Psoas muscle (tissue), 7 donors: ENCODE measurements at regions not wholly inside any gene's neighbourhood (a gene's known extent, or its start where the extent isn't known, plus 50 kb on each side); places are given as distances from the start of the nearest gene placed in this dataset.

ENCODE experiments used
- ATAC-seq, 4 donors: fragments of 200-7000 bp; cut with Tn5 transposase; one replicate each; pipeline ENCODE4 v1.9.1; 2020; ENCODE audit warnings: moderate library complexity in 3 of 4, mild to moderate bottlenecking in 2 of 4
- DNase-seq, 2 donors: peaks; one replicate each; pipeline ENCODE4 v3.0.0-alpha.2; 2020
- H3K27ac ChIP-seq: fragments of 200-600 bp; one replicate; pipeline ENCODE4 v1.8.0; 2022
- H3K27me3 ChIP-seq, 3 donors: fragments of 200-600 bp in 1 of 3; one replicate each; pipeline versions ENCODE4 v1.6.1 to v1.8.0; 2013 to 2022; ENCODE audit warnings: low read length in 2 of 3, mild to moderate bottlenecking in 2 of 3, moderate library complexity in 1 of 3; ENCODE audit not compliant: insufficient read depth in 3 of 3
- H3K36me3 ChIP-seq, 2 donors: fragments of 200-600 bp in 1 of 2; one replicate each; pipeline versions ENCODE4 v1.6.1 to v1.8.0; 2013 to 2022; ENCODE audit warnings: low read depth in 1 of 2, mild to moderate bottlenecking in 1 of 2, moderate library complexity in 1 of 2; ENCODE audit not compliant: insufficient read depth in 1 of 2
- H3K4me1 ChIP-seq: fragments of 200-600 bp; one replicate; pipeline ENCODE4 v1.8.0; 2022
- H3K4me3 ChIP-seq: fragments of 200-600 bp; one replicate; pipeline ENCODE4 v1.8.0; 2022; ENCODE audit warnings: mild to moderate bottlenecking
- H3K9me3 ChIP-seq: fragments of 200-600 bp; one replicate; pipeline ENCODE4 v1.8.0; 2022
- WGBS, 3 donors: extraction: QIAGEN DNeasy Blood & Tissue Kit; methylation state at CpG; one replicate each; pipeline versions ENCODE4 v1.1.6 to v1.1.7; 2013; 5-methylcytosine and 5-hydroxymethylcytosine counted together
- intact Hi-C, 2 donors: fragments of 100-400 bp; cut with DNase I; formaldehyde crosslinking; loops; one replicate each; pipeline versions ENCODE4 v1.11.0 to v1.14.2; 2022
- TF ChIP-seq, protein P1 (sequence below): fragments of 200-600 bp; IDR thresholded peaks from one replicate; pipeline ENCODE4 v1.8.0; 2022; ENCODE audit warnings: antibody characterized with exemption
- donor health status: healthy with polysubstance abuse.
- donor health status: DM: no; HTN: no; CAD: no; lungs with moderate emphysema.
- donor health status: Bipolar disorder and iron deficiency.
- donor health status: healthy.
- donor health status: DM: yes; HTN: yes; CAD: no.
- donor health status: DM: no; HTN: no; CAD: no.
- donor health status: DM: yes; HTN: yes; CAD: no.

DNA sequence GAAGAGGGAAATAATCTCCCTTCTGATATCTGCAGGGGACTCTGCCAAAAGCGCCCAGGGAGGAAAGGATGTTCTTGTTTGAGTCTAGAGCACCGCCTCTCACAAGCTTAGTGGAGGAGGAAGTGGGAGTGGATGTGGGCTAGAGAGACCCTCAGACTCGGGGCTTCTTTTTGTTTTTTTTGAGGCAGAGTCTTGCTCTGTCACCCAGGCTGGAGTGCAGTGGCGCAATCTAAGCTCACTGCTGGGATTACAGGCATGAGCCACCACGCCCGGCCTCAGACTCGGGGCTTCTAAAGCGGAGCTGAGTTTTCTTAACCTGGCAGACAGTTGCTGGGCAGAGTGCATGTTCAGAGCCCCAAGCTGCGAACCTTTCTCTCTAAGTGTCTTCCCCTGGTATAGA is 310.8 kb downstream of the BMP7 start:
- DNase-seq: no peak
- WGBS, 3 donors: 45 to 49% (median 46%) methylated on average over 9 of the region's 9 CpGs

GRCh38 chr20:56956534-56956933 is 309.9 kb downstream of the BMP7 start:
- WGBS, 3 donors: 81 to 87% (median 82%) methylated on average over 7 of the region's 7 CpGs
- ATAC-seq (no peak), DNase-seq (no peak)
- no peak overlapping the region for H3K4me3 ChIP-seq
- TF ChIP-seq, protein P1, sequence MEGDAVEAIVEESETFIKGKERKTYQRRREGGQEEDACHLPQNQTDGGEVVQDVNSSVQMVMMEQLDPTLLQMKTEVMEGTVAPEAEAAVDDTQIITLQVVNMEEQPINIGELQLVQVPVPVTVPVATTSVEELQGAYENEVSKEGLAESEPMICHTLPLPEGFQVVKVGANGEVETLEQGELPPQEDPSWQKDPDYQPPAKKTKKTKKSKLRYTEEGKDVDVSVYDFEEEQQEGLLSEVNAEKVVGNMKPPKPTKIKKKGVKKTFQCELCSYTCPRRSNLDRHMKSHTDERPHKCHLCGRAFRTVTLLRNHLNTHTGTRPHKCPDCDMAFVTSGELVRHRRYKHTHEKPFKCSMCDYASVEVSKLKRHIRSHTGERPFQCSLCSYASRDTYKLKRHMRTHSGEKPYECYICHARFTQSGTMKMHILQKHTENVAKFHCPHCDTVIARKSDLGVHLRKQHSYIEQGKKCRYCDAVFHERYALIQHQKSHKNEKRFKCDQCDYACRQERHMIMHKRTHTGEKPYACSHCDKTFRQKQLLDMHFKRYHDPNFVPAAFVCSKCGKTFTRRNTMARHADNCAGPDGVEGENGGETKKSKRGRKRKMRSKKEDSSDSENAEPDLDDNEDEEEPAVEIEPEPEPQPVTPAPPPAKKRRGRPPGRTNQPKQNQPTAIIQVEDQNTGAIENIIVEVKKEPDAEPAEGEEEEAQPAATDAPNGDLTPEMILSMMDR: no peak
- no peaks in the 10 kb centered on the region for H3K9me3 ChIP-seq
- H3K4me1 ChIP-seq: no peaks in the 10 kb centered on the region
- no peaks in the 10 kb centered on the region for H3K36me3 ChIP-seq
- peaks cover 0 to 35% (median 2%) of the 10 kb centered on the region in 3 donors for H3K27me3 ChIP-seq
- no peak overlapping the region for H3K27ac ChIP-seq
- intact Hi-C loops: no loop called here

More for the DNA sequence above, 310.8 kb downstream of the BMP7 start:
- no peaks in the 10 kb centered on the region for H3K36me3 ChIP-seq
- peaks cover 0 to 35% (median 2%) of the 10 kb centered on the region in 3 donors for H3K27me3 ChIP-seq
- ATAC-seq: no peak
- H3K4me1 ChIP-seq: no peaks in the 10 kb centered on the region
- H3K9me3 ChIP-seq: no peaks in the 10 kb centered on the region
- intact Hi-C loops: no loop called here
- H3K4me3 ChIP-seq: no peak overlapping the region
- TF ChIP-seq, protein P1: no peak
- H3K27ac ChIP-seq: no peak overlapping the region

DNA sequence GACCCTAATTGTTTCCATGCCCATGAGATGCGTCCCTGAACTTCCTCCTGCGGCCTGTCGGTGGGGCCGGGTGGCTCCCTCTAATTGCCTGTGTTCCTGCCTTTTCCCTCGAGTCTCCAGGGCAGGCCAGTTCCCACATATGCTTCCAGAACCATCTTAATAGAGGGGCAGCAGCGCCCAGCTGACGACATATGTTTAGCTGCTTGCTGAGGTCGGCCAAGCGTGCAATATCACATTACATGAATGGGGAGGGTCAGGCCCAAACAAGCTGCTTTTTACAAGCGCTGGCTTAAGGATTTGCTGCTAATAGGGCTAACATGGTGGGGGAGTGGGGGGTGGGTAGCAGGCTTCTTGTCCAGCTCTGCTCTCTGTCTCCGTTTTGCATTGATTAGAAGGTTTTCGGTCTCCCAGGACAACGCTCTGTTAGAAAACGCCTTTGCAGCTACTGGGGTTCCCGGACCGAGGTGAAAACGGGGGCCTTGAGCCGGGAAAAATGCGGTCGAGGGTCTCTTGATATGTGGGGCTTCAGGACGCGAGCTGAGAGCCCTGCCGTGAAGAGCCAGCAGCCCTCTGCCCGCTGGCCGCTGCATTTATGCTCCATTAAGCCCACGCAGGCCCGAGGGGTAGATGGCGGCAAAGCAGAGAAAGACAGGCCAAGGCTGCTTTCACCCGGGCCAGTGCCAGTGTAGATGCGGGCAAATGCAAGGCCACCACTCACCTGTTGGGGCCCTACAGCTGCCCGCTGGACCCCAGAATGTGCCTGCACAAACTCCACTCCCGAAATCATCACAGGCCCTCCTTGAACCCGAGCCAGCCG is 308.5 kb downstream of the BMP7 start:
- TF ChIP-seq, protein P1: no peak
- Histone ChIP-seq H3K4me1 (no peaks in the 10 kb centered on the region), H3K36me3 (no peaks in the 10 kb centered on the region), H3K4me3 (no peak overlapping the region), H3K27me3 (peaks cover 0 to 35% (median 2%) of the 10 kb centered on the region in 3 donors), H3K27ac (no peak overlapping the region), H3K9me3 (no peaks in the 10 kb centered on the region)
- no peak for ATAC-seq
- WGBS, 3 donors: 30 to 40% (median 32%) methylated on average over 34 of the region's 34 CpGs
- intact Hi-C loops: no loop called here
- DNase-seq: no peak

- H3K36me3 ChIP-seq: no peaks in the 10 kb centered on the region
- no peak for DNase-seq
- TF ChIP-seq, protein P1: no peak
- H3K4me1 ChIP-seq: no peaks in the 10 kb centered on the region
- no peak overlapping the region for H3K27ac ChIP-seq
- intact Hi-C loops: no loop called here
- no peaks in the 10 kb centered on the region for H3K9me3 ChIP-seq
- no peak overlapping the region for H3K4me3 ChIP-seq
- H3K27me3 ChIP-seq: no peaks in the 10 kb centered on the region
- ATAC-seq: no peak
- 32 to 49% (median 46%) methylated on average over 2 of the region's 2 CpGs for WGBS, 3 donors
Observed at GRCh38 chr20:56964901-56965300, 301.5 kb downstream of the BMP7 start.
